IPS DF 19.7 (cell line): ENCODE measurements at regions not wholly inside any gene's neighbourhood (a gene's known extent, or its start where the extent isn't known, plus 50 kb on each side); places are given as distances from the start of the nearest gene placed in this dataset.

Experiments used
- DNase-seq: peaks from one replicate; pipeline ENCODE4 v3.0.0-alpha.2; 2013; ENCODE audit warnings: low read depth, low spot score

DNA sequence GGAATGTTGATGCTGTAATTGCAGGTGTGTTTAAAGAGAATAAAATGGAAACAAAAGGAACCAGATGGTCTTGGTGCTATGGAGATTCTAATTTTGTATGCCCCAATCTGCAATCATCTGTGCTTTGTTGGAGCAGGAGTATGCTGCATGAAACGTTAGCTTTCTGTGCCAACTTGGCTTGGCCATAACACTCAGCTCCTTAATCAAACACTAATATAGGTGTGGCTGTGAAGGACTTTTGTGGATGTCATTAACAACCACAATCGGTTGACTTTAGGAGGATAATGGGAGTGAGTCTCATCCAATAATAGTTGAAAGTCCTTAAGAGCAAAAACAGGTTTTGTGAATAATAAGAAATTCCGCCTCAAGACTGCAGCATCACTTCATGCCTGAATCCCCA lies 399.2 kb downstream of the NLGN4X start:
- no peak for DNase-seq

DNA sequence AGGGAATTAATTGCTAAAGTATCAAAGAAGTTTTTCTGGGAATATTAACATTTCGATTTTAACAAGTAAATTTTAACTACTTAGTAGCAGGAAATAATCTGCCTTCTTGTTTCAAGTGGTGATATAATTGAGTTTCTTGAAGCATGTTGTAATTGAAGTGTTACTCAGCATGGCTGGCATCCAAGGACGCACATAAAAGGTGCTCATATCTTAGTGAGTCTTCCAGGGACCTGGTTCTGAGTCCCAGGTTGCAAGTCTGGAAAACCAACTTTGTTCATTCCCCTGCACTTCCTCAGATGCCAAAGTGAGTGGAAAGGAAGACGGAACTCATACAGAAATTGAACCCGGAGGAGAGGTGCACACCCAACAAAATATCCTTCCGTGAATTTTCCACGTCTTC lies 399.6 kb downstream of the NLGN4X start:
- no peak for DNase-seq

DNA sequence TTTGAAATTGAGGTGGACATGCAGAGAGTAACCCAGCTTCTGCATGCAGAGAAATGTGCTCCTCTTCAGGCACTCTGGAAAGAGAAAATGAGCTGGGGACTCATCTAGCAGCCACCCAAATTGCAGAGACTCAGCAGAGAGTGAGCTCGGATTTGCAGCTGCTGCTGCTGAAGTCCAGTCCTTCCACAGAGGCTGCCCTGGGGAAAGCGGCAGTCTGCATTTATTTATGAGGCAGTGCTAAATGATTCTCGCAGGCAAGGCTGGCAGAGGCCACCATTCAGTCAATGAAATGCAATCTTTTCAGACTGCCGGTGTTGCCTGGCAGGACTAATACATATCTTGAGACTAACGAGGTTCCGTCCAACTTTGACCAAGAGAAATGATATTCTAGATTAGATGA lies 404.8 kb downstream of the NLGN4X start:
- no peak for DNase-seq

DNA sequence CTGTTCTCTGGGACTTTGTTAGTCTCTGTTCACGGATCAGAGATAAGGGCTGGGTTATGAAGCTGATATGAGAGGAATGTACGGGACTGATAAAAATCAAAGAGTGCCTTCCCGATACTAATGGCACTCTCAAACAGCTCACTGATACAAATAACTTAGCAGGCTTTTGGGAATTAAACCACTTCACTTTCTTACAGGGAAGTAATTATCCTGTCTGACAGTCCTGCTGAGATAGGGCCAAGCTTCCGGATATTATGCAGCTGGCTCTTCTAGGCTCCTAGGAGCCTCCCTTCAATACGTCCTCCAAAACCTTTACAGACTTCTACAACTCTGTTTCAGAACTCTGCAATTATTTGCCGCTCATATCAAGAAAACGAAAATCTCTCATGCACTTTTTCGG lies 418.0 kb downstream of the NLGN4X start:
- no peak for DNase-seq

DNA sequence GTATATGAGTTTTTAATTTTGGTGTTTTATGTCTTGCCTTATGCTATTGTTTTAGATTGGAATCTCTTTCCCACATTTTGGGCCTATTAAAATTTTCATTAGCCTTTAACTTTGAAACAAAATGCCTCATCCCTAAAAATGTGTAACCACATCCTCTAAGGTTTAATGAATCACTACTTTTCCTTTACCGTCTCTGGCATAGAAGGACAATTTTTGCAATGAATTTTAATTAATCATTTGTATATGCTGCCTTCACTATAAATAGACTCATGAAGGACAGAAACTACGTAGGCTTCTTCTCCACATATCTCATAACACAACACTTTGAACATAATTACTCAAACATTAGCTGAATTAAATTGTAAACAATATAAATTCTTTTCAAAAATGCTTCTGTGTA lies 421.5 kb downstream of the NLGN4X start:
- DNase-seq, result no peak

DNA sequence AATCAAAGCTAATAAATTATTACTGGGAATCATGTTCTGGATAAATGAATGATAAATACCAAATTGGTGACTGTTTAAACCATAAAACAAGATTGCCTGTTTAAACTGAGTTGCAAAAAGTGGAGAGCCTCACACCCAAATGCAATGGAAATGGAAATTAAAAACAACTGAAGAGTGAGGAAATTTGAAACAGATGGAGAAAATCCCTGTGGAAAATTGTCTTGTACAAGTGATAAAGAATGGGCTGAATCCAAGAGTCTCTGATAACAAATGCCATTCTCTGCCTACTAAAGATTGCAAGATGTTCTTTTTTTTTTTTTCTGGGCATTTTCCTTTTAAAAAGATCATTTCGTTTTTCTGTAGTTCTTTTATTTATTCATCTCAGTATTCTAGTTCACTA lies 426.3 kb downstream of the NLGN4X start:
- DNase-seq, result no peak

DNA sequence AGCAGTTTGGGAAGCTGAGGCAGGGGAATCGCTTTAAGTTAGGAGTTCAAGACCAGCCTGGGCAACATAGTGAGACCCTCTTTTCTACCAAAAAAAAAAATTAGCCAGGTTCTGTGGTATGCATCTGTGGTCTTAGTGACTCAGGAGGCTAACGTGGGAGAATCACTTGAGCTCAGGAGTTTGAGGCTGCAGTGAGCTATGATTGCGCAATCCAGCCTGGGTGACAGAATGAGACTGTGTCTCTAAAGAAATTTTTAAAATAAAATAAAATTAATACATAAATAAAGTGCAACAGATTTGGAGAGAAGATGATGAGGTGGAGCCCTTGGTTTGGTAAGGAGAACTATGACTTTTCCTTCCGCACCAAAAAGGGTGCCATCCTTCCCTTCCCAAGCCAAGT lies 436.9 kb downstream of the NLGN4X start:
- DNase-seq, result no peak

DNA sequence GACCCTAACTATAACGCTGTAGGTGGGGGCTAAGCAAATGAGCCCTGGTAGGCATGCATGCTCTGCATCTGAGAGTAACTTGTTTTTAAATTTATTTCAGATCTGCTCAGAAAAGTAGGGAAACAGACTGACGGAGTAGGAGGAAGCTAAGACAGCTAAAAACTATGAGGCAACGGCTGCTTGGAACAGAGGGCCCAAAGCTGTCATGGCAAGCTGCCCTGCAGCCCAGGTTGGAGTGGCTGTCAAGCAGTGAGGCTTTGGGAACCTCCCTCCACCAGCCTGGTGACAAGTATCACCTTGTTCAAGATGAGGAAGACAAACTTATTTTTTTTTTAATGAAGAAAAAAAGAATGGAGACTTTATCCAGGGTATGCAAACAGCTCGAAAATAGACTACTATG lies 439.8 kb downstream of the NLGN4X start:
- DNase-seq, result no peak

DNA sequence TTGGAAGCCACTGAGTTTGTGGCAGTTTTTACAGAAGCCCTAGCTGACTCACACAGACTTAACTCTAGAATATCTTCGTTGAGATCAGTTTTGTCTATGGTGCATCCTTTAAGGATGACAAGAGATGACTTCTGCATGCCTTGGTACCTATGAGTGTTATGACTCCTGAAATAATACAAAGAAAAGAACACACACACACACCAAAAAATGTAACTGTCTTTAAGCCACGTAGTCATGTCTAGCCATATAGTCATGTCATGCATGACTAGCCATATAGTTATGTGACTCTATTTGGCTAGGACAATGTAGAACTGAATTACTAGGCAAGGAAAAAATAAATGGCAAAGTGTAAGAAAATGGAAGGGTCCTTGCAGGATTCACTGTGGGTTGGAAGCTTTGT lies 447.8 kb downstream of the NLGN4X start:
- no peak for DNase-seq

DNA sequence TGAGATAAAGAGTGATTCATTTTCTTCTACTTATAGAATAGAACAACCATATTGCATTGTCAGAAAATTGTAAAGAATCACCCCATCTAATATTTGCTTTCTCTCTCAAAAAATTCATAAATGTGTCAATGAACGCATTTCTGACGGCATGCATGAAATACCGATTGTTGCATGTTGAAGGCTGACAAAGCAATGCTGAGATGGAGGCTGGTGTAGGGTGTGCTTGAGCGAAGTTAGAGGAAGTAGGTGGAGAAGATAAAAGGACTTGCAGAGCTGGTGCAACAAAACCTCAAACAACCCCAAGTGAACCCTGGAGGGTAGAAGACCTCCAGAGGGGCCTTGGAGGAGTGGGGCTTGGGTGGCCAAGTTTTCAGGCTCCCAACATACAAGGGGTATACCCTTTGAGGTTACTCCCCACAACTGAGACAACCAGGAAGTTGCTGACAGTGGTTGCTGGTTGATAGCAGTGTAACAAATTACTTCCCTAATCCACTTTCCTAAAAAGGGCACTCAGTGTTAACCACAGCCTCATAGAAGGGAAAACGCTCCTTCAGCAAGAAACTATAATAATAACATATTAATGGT lies 452.7 kb downstream of the NLGN4X start:
- DNase-seq, result no peak

DNA sequence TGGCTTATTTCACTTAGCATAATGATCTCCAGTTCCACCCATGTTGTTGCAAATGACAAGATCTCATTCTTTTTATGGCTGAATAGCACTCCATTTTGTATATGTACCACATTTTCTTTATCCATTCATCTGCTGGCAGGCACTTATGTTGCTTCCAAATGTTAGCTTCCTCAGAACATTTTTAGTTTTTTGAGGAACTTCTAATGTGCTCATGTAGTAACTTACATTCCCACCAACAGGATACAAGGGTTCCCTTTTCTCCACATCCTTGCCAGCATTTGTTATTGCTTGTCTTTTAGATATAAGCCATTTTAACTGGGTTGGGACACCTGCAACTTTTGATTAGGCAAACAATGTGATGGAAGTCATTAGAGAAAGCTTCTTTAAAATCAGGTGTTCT lies 454.2 kb downstream of the NLGN4X start:
- no peak for DNase-seq

DNA sequence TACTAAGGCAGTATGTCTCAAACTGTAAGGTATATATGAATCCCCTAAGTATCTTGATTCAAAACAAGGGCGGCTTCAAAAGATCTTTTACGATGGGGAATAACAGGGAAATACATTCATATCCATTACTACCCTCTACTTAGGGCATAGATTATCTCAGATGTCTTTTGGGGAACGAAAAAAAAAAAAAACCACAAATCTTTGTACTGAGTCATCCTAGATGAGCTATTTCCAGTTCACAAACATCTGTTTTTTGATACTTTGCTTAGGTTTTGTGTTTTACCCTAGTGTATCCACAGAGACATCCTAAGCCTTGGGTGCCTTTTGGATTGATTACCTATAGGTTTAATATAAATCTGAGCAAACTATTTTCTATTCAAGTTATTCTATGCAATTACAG lies 457.2 kb downstream of the NLGN4X start:
- no peak for DNase-seq

DNA sequence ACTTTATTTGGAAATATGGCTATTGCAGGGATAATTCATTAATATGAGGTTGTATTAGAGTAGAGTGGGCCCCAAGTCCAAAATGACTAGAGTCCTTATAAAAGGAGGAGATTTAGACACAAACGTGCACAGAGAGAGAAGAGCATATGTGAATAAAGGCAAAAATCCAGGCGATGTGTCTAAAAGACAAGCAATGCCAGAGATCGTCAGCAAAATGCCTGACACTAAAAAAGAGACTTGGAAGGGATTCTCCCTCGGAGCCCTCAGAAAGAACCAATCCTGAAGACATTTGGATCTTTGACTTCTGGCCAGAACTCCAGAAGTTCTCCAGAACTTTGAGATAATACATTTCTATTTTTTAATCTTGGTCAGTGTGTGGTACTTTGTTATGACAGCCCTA lies 472.1 kb downstream of the NLGN4X start:
- DNase-seq, result no peak

DNA sequence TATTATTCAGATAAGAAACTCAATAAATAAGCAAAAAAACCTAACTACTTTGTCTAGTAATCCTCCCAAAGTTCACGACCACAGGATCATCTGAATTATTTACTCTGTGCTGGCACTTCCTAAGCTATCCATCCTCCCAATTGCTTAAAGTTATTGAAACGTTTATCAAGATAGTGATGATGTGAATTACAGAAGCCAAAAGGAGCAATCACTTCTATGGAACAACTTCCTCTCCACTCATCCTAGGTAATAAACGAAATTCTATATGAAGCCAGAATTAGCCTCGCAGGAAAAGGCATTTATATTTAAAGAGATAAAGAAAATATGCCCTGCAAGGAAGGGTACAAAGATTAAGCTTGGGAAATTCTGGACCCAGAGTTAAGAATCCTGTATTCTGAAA lies 475.4 kb downstream of the NLGN4X start:
- no peak for DNase-seq

DNA sequence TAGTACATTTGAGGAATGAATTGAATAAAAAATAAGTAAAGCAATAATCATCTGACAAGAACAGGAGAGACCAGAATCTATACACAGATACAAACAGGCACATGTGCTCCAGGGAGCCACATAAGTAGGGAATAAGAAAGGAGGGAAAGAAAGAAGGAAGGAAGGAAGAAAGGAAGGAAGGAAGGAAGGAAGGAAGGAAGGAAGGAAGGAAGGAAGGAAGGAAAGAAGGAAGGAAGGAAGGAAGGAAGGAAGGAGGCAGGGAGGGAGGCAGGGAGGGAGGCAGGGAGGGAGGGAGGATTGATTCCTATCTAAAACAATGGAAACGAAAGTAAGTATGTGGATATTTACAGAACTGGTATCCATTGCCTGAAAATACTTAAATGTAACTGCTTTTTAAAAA lies 475.8 kb downstream of the NLGN4X start:
- no peak for DNase-seq

DNA sequence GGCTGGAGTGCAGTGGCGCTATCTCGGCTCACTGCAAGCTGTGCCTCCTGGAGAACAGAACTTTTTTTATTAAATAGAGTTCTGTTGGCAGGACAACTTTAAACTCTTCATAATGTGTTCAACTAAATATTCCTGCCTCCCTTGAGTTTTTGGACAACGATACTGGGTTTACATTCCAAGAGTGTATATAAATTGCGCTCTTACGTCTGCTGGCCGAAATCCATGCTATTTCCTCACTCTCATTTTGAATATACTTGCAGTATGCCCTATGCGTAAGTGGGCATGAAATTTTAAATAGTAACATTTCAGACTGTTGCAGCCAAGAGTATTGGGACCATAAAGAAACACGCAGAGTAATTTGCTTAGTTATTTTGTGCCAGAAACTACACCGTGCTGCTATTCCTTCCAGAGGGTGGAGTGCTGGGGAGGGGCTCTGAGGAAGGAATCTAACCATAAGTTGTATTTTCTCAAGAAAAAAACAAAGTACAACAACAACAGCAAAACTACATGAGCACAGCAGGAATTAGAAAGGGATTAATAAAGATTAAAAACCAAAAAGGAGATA lies 480.0 kb downstream of the NLGN4X start:
- DNase-seq, result no peak

DNA sequence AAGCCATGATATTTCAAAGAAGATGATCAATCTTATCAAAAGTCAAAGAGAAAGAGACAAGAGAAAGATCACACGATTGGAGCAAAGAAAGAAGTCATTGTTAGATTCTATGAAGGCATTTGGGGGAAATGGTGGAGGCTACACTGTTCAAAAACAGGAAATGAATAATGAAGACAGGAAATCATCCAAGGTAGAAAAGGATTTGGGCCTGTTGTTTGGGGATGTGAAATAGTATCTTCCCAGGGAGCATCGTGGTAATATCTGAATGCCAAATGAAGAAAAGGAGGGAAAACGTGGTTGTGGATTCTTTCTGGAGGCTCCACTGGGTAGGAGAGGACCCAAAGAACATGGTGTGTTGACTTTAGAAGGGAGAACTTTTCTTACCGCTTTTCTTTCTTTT lies 482.4 kb downstream of the NLGN4X start:
- DNase-seq, result no peak

DNA sequence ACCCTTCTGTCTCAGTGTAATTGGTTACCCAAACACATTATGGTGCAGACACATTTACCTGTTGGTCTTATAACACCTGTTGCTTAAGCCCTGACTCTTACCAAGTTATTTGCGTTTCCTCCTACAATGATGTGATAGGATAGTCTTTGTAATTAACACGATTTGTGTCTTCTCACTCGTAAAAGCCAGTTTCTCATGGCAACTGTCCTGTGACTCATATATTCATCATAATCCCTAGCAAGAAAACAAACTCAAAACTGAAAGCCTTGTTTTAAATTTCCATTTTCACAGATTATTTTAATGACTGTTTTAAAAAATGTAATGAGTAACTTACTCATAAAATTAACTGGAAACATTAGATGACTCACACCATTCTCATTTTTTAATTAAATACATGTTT lies 495.2 kb downstream of the NLGN4X start:
- no peak for DNase-seq

DNA sequence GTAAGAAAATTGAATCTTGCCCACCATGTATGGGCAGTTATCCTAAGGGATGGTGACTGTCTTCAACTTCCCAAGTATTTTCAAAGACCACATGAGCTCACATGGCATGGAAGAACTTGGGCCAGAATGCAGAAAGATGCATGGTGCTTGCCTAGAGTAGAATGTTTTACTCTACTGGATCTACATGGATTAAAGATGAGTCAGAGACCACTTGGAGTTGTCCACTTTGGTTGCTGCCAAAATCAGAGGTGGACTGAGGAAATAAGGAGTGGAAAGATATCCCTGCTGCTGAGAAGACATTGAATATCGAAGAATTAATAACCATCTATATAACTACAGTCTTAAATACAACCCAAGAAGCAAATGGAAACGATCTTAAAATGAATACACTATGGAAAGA lies 498.1 kb downstream of the NLGN4X start:
- DNase-seq, result no peak

DNA sequence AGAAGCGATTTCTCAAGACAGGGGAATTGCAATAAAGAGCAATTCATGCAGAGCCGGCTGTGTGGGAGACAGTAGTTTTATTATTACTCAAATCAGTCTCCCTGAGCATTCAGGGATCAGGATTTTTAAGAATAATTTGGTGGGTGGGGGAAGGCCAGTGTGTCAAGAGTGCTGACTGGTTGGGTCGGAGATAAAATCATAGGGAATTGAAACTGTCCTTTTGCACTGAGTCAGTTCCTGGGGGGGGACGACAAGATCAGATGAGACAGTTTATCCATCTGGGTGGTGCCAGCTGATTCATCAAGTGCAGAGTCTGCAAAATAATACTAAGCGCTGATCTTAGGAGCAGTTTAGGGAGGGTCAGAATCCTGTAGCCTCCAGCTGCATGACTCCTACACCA lies 502.4 kb downstream of the NLGN4X start:
- DNase-seq, result no peak

DNA sequence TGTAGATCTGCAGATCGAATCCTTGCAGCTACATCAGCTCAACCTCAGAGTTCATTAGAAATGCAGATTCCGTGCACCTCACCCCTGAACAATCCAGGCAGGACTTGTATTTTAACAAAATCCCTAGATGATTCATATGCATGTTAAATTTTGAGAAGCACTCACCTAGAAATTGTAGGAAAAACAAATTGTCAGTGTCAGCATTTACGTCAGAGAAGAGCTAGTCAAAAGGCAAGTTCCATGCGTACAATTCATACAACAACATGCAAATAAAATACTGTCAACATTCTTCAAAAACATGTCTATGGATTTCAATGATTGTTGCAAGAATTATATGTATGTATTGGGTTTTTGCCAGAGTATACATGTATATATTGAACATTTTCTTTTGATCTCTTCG lies 504.5 kb downstream of the NLGN4X start:
- DNase-seq, result no peak

DNA sequence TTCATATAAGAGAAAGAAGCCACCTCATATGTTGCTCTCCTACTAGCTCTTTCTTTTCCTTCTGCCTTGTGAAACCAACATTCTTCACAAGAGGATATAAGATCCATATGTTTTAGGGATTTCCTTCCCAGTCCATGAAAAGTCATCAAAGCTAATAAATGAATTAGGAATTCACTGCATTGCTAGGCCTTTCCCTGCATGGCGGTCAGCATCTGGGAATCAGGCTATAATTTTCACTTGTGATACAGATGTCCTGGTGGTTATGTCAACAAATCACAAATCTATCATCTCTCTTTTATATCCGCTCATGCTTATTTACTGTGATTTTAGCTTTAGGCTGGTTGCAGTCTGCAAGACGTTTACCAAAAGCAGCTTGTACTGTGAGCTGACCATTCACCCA lies 510.0 kb downstream of the NLGN4X start:
- DNase-seq, result no peak

DNA sequence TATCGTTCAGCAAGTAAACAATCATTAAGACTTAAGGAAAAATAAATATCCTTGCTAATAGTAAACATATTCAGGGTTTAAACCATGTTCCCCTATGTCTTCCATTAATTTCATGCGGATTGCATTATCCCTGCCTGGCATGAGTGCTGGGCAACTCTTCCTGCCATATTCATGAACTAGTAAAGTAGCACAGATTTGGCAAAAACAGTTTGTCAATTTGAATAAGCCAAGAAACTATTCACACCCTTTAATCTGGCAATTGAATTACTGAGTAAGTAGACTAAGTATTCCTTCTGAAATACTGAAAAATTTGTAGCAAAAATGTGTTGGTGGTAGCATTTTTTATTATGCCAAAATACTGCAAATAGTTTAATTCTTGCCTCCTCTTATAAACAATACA lies 512.0 kb downstream of the NLGN4X start:
- DNase-seq, result no peak

DNA sequence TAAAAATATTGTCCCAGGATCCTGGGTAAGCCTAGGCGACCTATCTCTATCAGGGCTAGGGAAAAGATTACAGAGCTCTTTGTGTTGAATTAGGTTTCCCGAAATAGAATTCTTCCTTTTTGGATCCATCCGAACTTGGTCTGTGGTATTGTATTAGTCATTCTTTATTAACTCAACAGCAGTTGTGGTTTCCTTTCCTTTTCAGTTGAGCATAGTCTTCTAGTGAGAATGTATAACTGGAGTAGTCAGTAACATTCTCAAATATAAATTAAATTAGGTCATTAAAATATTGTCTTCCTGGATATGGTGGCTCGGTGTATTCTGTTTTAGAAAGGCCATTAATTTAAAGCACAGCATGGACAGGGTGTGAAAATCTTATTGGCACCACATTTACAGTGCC lies 520.4 kb downstream of the NLGN4X start:
- DNase-seq, result no peak
